ENCODE measurements at regions not wholly inside any gene's neighbourhood (a gene's known extent, or its start where the extent isn't known, plus 50 kb on each side); places are given as distances from the start of the nearest gene placed in this dataset.

DNA sequence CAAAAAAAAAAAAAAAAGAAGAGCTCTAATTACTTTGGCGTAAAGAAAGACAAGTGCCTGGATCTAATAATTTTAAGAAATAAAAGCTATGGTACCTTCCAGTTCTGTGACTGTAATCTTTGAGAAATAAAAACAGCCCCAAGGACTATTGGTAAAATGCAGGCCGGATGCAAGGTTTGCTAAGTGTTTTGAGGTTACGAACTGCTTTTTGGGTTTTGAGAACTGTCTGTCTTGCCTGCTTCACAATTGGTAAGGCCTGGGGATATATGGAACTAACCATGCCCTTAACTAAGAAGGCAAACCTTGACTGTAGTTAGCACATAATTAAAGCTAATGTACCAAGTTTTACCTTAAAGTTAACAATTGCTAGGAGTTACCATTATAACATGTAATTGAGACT is 388.4 kb upstream of the CBLB start:
- Histone ChIP-seq H3K4me1 (ENCODE audit: insufficient read depth, low read length) (0 out of 2 replicates have a peak, but pooled peaks cover 2% of the 10 kb centered on the region), H3K27ac (ENCODE audit: low read depth, low read length) (no peak overlapping the region), H3K9me3 (ENCODE audit: insufficient read depth, low read depth, low read length) (no peaks in the 10 kb centered on the region), H3K27me3 (ENCODE audit: insufficient read depth, low read length) (no peaks in the 10 kb centered on the region), H3K36me3 (ENCODE audit: insufficient read depth, low read length) (no peaks in the 10 kb centered on the region), H3K4me3 (ENCODE audit: low read length) (no peak overlapping the region), H3K9ac (ENCODE audit: low read depth, low read length) (no peak overlapping the region)
- 95% methylated on average over 3 of the region's 3 CpGs for WGBS

DNA sequence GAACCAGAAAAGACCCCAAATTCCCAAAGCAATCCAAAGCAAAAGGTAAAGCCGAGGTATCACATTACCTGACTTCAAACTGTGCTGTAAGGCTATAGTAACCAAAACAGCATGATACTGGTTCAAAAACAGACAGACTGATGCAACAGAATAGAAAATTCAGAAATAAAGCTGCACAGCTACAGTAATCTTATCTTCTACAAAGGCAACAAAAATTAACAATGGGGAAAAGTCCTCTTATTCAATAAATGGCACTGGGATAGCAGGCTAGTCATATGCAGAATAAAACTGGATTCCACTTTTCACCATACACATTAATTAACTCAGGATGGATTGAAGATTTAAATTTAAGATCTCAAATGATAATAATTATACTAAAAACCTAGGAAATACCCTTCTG is 392.6 kb upstream of the CBLB start:
- WGBS, result 93% methylated on average over 1 of the region's 1 CpG
- H3K36me3 ChIP-seq (ENCODE audit: insufficient read depth, low read length), result no peaks in the 10 kb centered on the region
- H3K9ac ChIP-seq (ENCODE audit: low read depth, low read length), result no peak overlapping the region
- no peak overlapping the region for H3K27ac ChIP-seq (ENCODE audit: low read depth, low read length)
- H3K27me3 ChIP-seq (ENCODE audit: insufficient read depth, low read length), result no peaks in the 10 kb centered on the region
- 0 out of 2 replicates have a peak, but pooled peaks cover 2% of the 10 kb centered on the region for H3K4me1 ChIP-seq (ENCODE audit: insufficient read depth, low read length)
- H3K4me3 ChIP-seq (ENCODE audit: low read length), result no peak overlapping the region
- H3K9me3 ChIP-seq (ENCODE audit: insufficient read depth, low read depth, low read length), result no peaks in the 10 kb centered on the region

DNA sequence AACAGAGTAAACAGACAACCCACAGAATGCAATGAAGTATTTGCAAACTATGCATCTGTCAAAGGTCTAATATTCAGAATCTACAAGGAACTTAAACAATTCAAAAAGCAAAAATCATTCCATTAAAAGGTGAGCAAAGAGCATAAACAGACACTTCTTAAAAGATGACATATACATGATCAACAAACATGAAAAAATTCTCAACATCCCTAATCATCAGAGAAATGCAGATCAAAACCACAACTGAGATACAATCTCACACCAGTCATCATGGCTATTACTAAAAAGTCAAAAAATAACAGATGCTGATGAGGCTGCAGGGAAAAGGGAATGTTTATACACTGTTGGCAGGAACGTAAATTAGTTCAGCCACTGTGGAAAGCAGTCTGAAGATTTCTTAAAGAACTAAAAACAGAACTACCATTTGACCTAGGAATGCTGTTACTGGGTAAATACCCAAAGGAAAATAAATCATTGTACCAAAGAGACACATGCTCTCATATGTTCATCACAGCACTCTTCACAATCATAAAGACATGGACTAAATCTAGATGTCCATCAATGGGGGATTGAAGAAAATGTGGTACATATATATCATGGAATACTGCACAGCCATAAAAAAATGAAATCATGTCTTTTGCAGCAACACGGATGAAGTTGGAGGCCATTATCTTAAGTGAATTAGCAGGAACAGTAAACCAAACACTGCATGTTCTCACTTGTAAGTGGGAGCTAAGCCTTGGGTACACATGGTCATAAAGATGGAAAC is 393.3 kb upstream of the CBLB start:
- no peak overlapping the region for H3K9ac ChIP-seq (ENCODE audit: low read depth, low read length)
- H3K36me3 ChIP-seq (ENCODE audit: insufficient read depth, low read length), result no peaks in the 10 kb centered on the region
- no peak overlapping the region for H3K4me3 ChIP-seq (ENCODE audit: low read length)
- H3K27ac ChIP-seq (ENCODE audit: low read depth, low read length), result no peak overlapping the region
- H3K27me3 ChIP-seq (ENCODE audit: insufficient read depth, low read length), result no peaks in the 10 kb centered on the region
- H3K9me3 ChIP-seq (ENCODE audit: insufficient read depth, low read depth, low read length), result no peaks in the 10 kb centered on the region
- no peaks in the 10 kb centered on the region for H3K4me1 ChIP-seq (ENCODE audit: insufficient read depth, low read length)
- WGBS, result 95% methylated on average over 2 of the region's 2 CpGs

- no peaks in the 10 kb centered on the region for H3K4me1 ChIP-seq (ENCODE audit: insufficient read depth, low read length)
- H3K9me3 ChIP-seq (ENCODE audit: insufficient read depth, low read depth, low read length), result no peaks in the 10 kb centered on the region
- WGBS, result 95% methylated on average over 5 of the region's 5 CpGs
- H3K9ac ChIP-seq (ENCODE audit: low read depth, low read length), result no peak overlapping the region
- no peak overlapping the region for H3K4me3 ChIP-seq (ENCODE audit: low read length)
- no peaks in the 10 kb centered on the region for H3K36me3 ChIP-seq (ENCODE audit: insufficient read depth, low read length)
- H3K27ac ChIP-seq (ENCODE audit: low read depth, low read length), result no peak overlapping the region
- no peaks in the 10 kb centered on the region for H3K27me3 ChIP-seq (ENCODE audit: insufficient read depth, low read length)
These were observed 394.2 kb upstream of the CBLB start for GRCh38 chr3:106263011-106263410.

DNA sequence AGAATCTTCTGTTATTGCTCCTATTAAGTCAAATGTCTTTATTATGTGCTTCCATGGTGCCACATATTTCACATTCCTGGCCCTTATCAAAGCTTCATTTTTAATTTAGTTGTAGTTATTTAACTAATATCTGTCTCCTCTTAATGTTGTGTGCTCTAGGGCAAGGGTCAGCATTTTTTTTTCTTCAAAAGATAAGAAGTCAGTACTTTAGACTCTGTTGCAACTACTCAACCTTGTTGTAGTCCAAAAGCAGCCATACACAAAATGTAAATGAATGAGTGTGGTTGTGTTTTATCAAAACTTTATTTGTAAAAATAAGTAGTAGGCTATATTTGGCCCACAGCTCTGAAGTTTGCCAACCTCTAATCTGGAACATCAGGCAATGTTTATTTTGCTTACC is 394.7 kb upstream of the CBLB start:
- H3K4me3 ChIP-seq (ENCODE audit: low read length), result no peak overlapping the region
- no peaks in the 10 kb centered on the region for H3K27me3 ChIP-seq (ENCODE audit: insufficient read depth, low read length)
- no peak overlapping the region for H3K27ac ChIP-seq (ENCODE audit: low read depth, low read length)
- no peak overlapping the region for H3K9ac ChIP-seq (ENCODE audit: low read depth, low read length)
- H3K36me3 ChIP-seq (ENCODE audit: insufficient read depth, low read length), result no peaks in the 10 kb centered on the region
- H3K4me1 ChIP-seq (ENCODE audit: insufficient read depth, low read length), result no peaks in the 10 kb centered on the region
- H3K9me3 ChIP-seq (ENCODE audit: insufficient read depth, low read depth, low read length), result no peaks in the 10 kb centered on the region

DNA sequence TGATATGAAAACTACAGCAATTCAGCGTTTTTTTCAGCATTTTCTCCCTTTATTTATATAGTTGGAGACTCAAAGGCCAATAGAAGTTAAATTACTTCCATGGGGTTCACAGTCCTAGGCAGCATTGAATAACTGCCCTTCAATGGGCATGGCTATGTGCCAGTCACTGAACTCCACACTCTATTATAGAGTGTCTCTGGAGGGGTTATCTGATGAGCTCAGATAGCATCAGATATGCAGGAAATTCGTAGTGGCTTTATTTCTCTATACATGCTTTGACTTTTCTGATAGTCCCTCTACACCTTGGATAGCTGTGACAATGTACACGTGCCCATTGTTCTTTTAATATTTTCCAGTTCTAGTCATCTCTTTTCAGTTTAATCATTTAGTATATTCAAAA is 396.9 kb upstream of the CBLB start:
- Histone ChIP-seq H3K36me3 (ENCODE audit: insufficient read depth, low read length) (no peaks in the 10 kb centered on the region), H3K27ac (ENCODE audit: low read depth, low read length) (no peak overlapping the region), H3K9ac (ENCODE audit: low read depth, low read length) (no peak overlapping the region), H3K27me3 (ENCODE audit: insufficient read depth, low read length) (no peaks in the 10 kb centered on the region), H3K4me3 (ENCODE audit: low read length) (no peak overlapping the region), H3K9me3 (ENCODE audit: insufficient read depth, low read depth, low read length) (no peaks in the 10 kb centered on the region), H3K4me1 (ENCODE audit: insufficient read depth, low read length) (no peaks in the 10 kb centered on the region)
- WGBS, result 90% methylated on average over 2 of the region's 3 CpGs

- no peak overlapping the region for H3K27ac ChIP-seq (ENCODE audit: low read depth, low read length)
- no peaks in the 10 kb centered on the region for H3K27me3 ChIP-seq (ENCODE audit: insufficient read depth, low read length)
- H3K4me1 ChIP-seq (ENCODE audit: insufficient read depth, low read length), result no peaks in the 10 kb centered on the region
- H3K36me3 ChIP-seq (ENCODE audit: insufficient read depth, low read length), result no peaks in the 10 kb centered on the region
- H3K9me3 ChIP-seq (ENCODE audit: insufficient read depth, low read depth, low read length), result no peaks in the 10 kb centered on the region
- H3K9ac ChIP-seq (ENCODE audit: low read depth, low read length), result no peak overlapping the region
- WGBS, result 93% methylated on average over 2 of the region's 4 CpGs
- no peak overlapping the region for H3K4me3 ChIP-seq (ENCODE audit: low read length)
These were observed 399.9 kb upstream of the CBLB start for GRCh38 chr3:106268696-106269095.

- Histone ChIP-seq H3K9ac (ENCODE audit: low read depth, low read length) (no peak overlapping the region), H3K27me3 (ENCODE audit: insufficient read depth, low read length) (no peaks in the 10 kb centered on the region), H3K27ac (ENCODE audit: low read depth, low read length) (no peak overlapping the region), H3K4me1 (ENCODE audit: insufficient read depth, low read length) (no peaks in the 10 kb centered on the region), H3K4me3 (ENCODE audit: low read length) (no peak overlapping the region), H3K36me3 (ENCODE audit: insufficient read depth, low read length) (no peaks in the 10 kb centered on the region), H3K9me3 (ENCODE audit: insufficient read depth, low read depth, low read length) (no peaks in the 10 kb centered on the region)
- no CpG with 5 or more reads among the region's 1 CpG for WGBS
These were observed 403.5 kb upstream of the CBLB start for GRCh38 chr3:106272302-106272701.

- WGBS, result 63% methylated on average over 3 of the region's 5 CpGs
- Histone ChIP-seq H3K4me1 (ENCODE audit: insufficient read depth, low read length) (no peaks in the 10 kb centered on the region), H3K4me3 (ENCODE audit: low read length) (no peak overlapping the region), H3K27me3 (ENCODE audit: insufficient read depth, low read length) (no peaks in the 10 kb centered on the region), H3K9me3 (ENCODE audit: insufficient read depth, low read depth, low read length) (no peaks in the 10 kb centered on the region), H3K9ac (ENCODE audit: low read depth, low read length) (no peak overlapping the region), H3K27ac (ENCODE audit: low read depth, low read length) (no peak overlapping the region), H3K36me3 (ENCODE audit: insufficient read depth, low read length) (no peaks in the 10 kb centered on the region)
These were observed 406.8 kb upstream of the CBLB start for GRCh38 chr3:106275592-106275991.

DNA sequence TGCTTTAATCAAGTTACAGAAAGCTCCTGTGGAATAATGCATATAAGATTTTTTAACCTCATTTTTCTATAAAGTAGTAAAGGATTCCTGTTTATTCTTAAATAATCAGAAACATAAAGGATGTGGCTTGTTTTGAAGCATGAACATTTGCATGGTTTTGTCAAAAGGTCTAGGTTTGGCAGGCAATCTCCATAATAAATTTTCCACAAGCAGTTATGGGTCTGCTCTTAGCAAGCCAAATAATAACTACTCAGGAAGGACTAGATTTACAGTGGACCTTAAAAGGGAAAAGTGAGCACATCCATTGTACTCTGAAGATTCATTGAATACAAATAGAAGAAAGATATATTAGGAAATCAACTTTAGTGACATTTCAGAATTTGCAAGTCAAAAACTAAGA is 407.3 kb upstream of the CBLB start:
- H3K4me3 ChIP-seq (ENCODE audit: low read length), result no peak overlapping the region
- no peaks in the 10 kb centered on the region for H3K4me1 ChIP-seq (ENCODE audit: insufficient read depth, low read length)
- H3K9me3 ChIP-seq (ENCODE audit: insufficient read depth, low read depth, low read length), result no peaks in the 10 kb centered on the region
- no peak overlapping the region for H3K9ac ChIP-seq (ENCODE audit: low read depth, low read length)
- no peak overlapping the region for H3K27ac ChIP-seq (ENCODE audit: low read depth, low read length)
- H3K27me3 ChIP-seq (ENCODE audit: insufficient read depth, low read length), result no peaks in the 10 kb centered on the region
- H3K36me3 ChIP-seq (ENCODE audit: insufficient read depth, low read length), result no peaks in the 10 kb centered on the region

GRCh38 chr3:106276755-106277612 is 408.2 kb upstream of the CBLB start:
- Histone ChIP-seq H3K9ac (ENCODE audit: low read depth, low read length) (no peak overlapping the region), H3K27ac (ENCODE audit: low read depth, low read length) (no peak overlapping the region), H3K27me3 (ENCODE audit: insufficient read depth, low read length) (no peaks in the 10 kb centered on the region), H3K4me1 (ENCODE audit: insufficient read depth, low read length) (no peaks in the 10 kb centered on the region), H3K36me3 (ENCODE audit: insufficient read depth, low read length) (no peaks in the 10 kb centered on the region), H3K4me3 (ENCODE audit: low read length) (no peak overlapping the region), H3K9me3 (ENCODE audit: insufficient read depth, low read depth, low read length) (no peaks in the 10 kb centered on the region)
- WGBS, result 98% methylated on average over 5 of the region's 6 CpGs

Data from HUES64 (cell line).